ENCODE measurements at regions not wholly inside any gene's neighbourhood (a gene's known extent, or its start where the extent isn't known, plus 50 kb on each side); places are given as distances from the start of the nearest gene placed in this dataset.

DNA sequence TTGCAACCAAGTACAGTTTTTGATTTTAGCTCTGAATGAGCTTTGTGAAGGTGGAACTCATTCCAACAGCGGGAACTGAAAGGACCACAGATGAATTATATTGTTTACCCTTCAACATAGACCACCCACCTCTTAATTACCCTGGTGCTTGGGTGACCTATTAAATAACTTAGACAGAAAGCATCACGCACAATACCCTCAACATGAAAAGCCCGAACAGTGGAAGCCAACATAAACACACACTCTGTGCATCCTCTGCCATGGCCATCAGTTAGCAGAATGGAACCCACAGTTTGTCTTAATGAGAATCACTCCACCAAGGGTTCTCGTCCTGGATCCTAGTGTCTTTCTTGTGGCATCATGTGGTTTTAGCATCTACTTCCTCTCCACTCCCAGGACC is 60.5 kb downstream of the FOXF2 start:
- ATAC-seq (ENCODE audit: low read depth) (no peak), DNase-seq (no peak)
- no peak overlapping the region for H3K14ac ChIP-seq (replicated peaks; ENCODE audit: low read depth, low read length)
- no TSS peak for BruUV-seq (replicated peaks)
- H3K9me3 ChIP-seq (ENCODE audit: control insufficient read depth, insufficient read depth, low read length): peaks cover 12% of the 10 kb centered on the region
- H3K36me3 ChIP-seq (ENCODE audit: control insufficient read depth, insufficient read depth, low read length): no peaks in the 10 kb centered on the region
- in situ Hi-C loops (cut with MboI; ENCODE audit: low sequenced_read_pairs) (no loop called here), intact Hi-C loops (cut with micrococcal nuclease) (no loop called here), dilution Hi-C loops (cut with HindIII; ENCODE audit: low sequenced_read_pairs, unreplicated experiment) (no loop called here)
- 33% methylated on average over 1 of the region's 4 CpGs; no CpG with 5 or more reads in 1 of the 2 experiments for WGBS, 2 experiments (ENCODE audit: extremely low coverage in 2 of 2, insufficient read length in 1 of 2)
- CTCF ChIA-PET: no interaction called here
- no peak overlapping the region for H3K27ac ChIP-seq (ENCODE audit: insufficient read depth, low read length)
- H2BK120ac ChIP-seq (ENCODE audit: low read depth, low read length): no peak overlapping the region
- H4K91ac ChIP-seq (ENCODE audit: insufficient read depth, low read depth, low read length): no peak overlapping the region
- H3K56ac ChIP-seq (ENCODE audit: extremely low read depth, insufficient read depth, low read length): no peak overlapping the region
- H4K8ac ChIP-seq (ENCODE audit: low read depth in 2 of 2, low read length in 2 of 2): no peak overlapping the region
- no peaks in the 10 kb centered on the region for H3K9me1 ChIP-seq (ENCODE audit: insufficient read depth, low read length)
- no peak overlapping the region for H3K4me2 ChIP-seq (ENCODE audit: low read depth, low read length)
- no peak overlapping the region for H3K4ac ChIP-seq (ENCODE audit: low read depth, low read length)
- no peak overlapping the region for H2AFZ ChIP-seq (replicated peaks; ENCODE audit: low read length, poor library complexity)
- H2BK5ac ChIP-seq (ENCODE audit: low read depth, low read length, poor library complexity, severe bottlenecking): no peak overlapping the region
- H2BK15ac ChIP-seq (ENCODE audit: low read depth, low read length): no peak overlapping the region
- no peak overlapping the region for H3K9ac ChIP-seq (ENCODE audit: low read depth, low read length)
- H2BK20ac ChIP-seq (ENCODE audit: low read depth, low read length): no peak overlapping the region
- H3K4me1 ChIP-seq (ENCODE audit: control insufficient read depth, insufficient read depth, low read length): no peaks in the 10 kb centered on the region
- H3K23ac ChIP-seq (ENCODE audit: low read depth, low read length): no peak overlapping the region
- no peak overlapping the region for H4K5ac ChIP-seq (ENCODE audit: low read depth, low read length)
- H3K79me1 ChIP-seq (ENCODE audit: low read depth in 1 of 2, low read length in 2 of 2): no peaks in the 10 kb centered on the region
- no peaks in the 10 kb centered on the region for H4K20me1 ChIP-seq (ENCODE audit: insufficient read depth, low read length)
- H3K27me3 ChIP-seq (ENCODE audit: control insufficient read depth, insufficient read depth, low read length): peaks cover 21% of the 10 kb centered on the region
- no peak overlapping the region for H2AK5ac ChIP-seq (ENCODE audit: low read depth, low read length)
- no peak overlapping the region for H3K18ac ChIP-seq (ENCODE audit: low read depth, low read length)
- H3K4me3 ChIP-seq (ENCODE audit: insufficient read depth, low read depth, low read length): no peak overlapping the region
- TF ChIP-seq MAZ (IDR thresholded peaks at IDR 0.05; ENCODE audit: borderline replicate concordance, low read depth, low read length) (no peak), MAFK (IDR thresholded peaks at IDR 0.05; ENCODE audit: low read depth, low read length) (no peak), BHLHE40 (IDR thresholded peaks at IDR 0.05; ENCODE audit: low read depth, low read length) (no peak), RFX5 (IDR thresholded peaks at IDR 0.05; ENCODE audit: low read depth, low read length) (no peak), MXI1 (IDR thresholded peaks at IDR 0.05; ENCODE audit: borderline replicate concordance, low read depth, low read length) (no peak), CEBPB (IDR thresholded peaks at IDR 0.05; ENCODE audit: low read depth, low read length) (no peak), RCOR1 (IDR thresholded peaks at IDR 0.05; ENCODE audit: insufficient replicate concordance, low read length) (no peak), RAD21 (IDR thresholded peaks at IDR 0.05; ENCODE audit: low read length) (no peak), SMC3 (IDR thresholded peaks at IDR 0.05; ENCODE audit: low read depth, low read length) (no peak), NFE2L2 (IDR thresholded peaks at IDR 0.05; ENCODE audit: low read depth, low read length) (no peak), POLR2A (IDR thresholded peaks at IDR 0.05; ENCODE audit: low read depth, low read length) (no peak), CHD1 (IDR thresholded peaks at IDR 0.05; ENCODE audit: low read depth, low read length) (no peak), FOS (IDR thresholded peaks at IDR 0.05; ENCODE audit: low read depth, low read length) (no peak)
- TF ChIP-seq, protein P1, sequence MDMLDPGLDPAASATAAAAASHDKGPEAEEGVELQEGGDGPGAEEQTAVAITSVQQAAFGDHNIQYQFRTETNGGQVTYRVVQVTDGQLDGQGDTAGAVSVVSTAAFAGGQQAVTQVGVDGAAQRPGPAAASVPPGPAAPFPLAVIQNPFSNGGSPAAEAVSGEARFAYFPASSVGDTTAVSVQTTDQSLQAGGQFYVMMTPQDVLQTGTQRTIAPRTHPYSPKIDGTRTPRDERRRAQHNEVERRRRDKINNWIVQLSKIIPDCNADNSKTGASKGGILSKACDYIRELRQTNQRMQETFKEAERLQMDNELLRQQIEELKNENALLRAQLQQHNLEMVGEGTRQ (IDR thresholded peaks at IDR 0.05; ENCODE audit: low read depth, low read length): no peak
- TF ChIP-seq, protein P2, sequence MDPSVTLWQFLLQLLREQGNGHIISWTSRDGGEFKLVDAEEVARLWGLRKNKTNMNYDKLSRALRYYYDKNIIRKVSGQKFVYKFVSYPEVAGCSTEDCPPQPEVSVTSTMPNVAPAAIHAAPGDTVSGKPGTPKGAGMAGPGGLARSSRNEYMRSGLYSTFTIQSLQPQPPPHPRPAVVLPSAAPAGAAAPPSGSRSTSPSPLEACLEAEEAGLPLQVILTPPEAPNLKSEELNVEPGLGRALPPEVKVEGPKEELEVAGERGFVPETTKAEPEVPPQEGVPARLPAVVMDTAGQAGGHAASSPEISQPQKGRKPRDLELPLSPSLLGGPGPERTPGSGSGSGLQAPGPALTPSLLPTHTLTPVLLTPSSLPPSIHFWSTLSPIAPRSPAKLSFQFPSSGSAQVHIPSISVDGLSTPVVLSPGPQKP (IDR thresholded peaks at IDR 0.05; ENCODE audit: borderline replicate concordance, low read depth, low read length): no peak
- TF ChIP-seq, protein P3, sequence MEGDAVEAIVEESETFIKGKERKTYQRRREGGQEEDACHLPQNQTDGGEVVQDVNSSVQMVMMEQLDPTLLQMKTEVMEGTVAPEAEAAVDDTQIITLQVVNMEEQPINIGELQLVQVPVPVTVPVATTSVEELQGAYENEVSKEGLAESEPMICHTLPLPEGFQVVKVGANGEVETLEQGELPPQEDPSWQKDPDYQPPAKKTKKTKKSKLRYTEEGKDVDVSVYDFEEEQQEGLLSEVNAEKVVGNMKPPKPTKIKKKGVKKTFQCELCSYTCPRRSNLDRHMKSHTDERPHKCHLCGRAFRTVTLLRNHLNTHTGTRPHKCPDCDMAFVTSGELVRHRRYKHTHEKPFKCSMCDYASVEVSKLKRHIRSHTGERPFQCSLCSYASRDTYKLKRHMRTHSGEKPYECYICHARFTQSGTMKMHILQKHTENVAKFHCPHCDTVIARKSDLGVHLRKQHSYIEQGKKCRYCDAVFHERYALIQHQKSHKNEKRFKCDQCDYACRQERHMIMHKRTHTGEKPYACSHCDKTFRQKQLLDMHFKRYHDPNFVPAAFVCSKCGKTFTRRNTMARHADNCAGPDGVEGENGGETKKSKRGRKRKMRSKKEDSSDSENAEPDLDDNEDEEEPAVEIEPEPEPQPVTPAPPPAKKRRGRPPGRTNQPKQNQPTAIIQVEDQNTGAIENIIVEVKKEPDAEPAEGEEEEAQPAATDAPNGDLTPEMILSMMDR (conservative IDR thresholded peaks at IDR 0.05; ENCODE audit: low read depth, low read length): no peak
- H2AK9ac ChIP-seq (replicated peaks; ENCODE audit: low read depth, low read length, poor library complexity): no peak overlapping the region
- POLR2A ChIA-PET (ENCODE audit: unreplicated experiment): no interaction called here

Data from IMR-90 (cell line).